ENCODE measurements at regions not wholly inside any gene's neighbourhood (a gene's known extent, or its start where the extent isn't known, plus 50 kb on each side); places are given as distances from the start of the nearest gene placed in this dataset.

- DNase-seq: no peak
Measured at GRCh38 chr2:94939349-94939748, 68.1 kb downstream of the TEKT4 start.

DNA sequence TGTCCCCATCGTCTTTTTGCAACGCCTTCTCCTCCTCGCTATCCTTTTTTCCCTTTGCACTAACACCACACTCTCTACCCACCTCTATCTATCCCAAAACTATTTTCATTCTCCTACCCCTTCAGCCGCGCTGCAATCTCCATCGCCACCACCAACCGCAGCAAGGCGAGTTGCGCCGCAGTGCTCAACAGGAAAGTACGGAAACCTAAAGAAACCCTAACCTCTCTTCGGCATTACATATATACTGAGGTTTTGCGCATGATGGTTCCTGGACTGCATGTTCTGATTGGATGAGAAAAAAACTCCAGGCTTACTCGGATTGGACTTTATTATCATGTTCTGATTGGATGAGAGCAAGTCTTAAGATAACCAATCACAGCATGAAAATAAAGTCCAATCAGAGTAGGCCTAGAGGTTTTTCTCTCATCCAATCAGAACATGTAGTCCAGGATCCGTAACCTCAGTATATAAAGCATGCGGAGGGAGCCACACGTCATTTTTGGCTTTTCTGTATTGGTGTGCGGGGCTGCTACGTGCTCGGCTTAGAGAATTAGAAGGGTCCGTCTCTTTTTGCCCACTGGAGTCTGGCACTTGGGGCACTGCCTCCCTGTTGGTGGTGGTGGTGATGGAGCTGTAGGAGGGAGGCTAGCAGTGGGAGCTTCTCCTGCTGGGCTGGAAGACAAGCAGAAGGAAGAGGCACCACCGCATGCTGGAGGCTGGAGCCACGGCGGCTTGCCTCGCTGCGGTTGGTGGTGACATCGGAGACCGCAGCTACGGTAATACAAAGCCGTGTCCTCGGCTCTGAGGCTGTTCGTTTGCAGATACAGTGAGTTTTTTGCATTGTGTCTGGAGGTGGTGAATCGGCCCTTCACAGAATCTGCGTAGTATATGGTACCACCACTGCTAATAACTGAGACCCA, 76.1 kb downstream of the TEKT4 start:
- no peak for DNase-seq

DNA sequence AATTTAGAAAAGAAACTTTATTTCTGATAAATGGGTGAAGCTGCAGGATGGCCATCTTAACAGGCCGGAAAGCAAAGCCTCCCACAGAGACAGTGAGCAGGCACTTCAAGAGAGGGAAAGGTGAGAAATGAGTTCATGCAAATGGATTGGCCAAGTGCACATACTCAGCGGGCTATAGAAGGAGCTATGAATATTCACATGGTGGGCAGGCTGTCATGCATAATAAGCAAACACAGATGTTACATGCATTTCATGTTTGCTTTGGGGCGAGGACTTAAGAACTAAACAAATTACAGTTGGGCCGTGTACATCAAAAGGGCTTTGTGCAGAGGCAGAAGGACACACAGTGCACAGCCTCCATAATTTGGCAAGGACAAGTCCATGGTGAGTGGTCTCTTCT, 69.8 kb upstream of the MAL start:
- DNase-seq: no peak

DNA sequence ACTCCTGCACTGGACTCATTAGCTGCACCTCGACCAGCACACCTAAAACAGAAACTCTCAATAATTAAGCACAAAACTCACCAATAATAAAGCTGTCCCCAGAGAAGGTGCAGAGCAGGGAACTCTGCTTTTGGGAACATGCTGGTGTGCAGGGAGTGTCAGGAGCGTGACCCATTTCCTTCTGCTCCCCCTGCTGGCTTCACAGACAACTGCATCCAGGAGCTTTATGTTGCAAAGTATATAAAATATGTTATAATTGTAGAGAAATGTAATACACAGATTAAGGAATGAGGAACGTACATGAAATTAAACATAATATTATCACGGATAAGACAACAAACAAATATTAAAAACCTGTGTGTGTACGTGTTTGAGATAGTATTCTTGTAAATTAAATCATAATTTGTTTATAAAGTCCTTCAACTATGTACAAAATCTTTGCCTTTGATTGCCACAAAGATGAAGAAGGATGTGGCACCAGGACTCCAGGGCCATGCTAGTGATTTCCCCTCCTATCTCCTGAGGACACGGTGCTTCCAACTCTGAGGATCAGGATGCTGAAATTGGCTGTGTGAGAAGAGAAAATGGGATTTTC, 68.6 kb upstream of the MAL start:
- peak in 1 of 2 experiments; percentile 21 for DNase-seq

DNA sequence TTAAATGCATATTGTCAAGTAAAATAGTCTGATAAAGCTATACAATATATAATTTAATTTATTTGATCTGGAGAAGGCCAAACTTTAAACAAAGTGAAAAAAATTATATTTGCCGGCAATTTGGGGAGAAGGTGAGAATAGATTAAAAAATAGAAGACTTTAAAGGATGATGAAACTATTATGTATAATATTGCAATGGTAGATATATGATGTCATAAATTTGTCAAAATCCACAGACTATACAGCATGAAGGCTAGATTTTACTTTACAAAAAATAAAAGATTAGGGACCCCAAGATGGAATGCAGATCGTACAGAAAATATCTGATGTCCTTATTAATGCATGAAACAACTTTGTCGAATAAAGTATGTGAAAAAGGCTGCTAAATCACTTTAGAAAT, 67.3 kb upstream of the MAL start:
- DNase-seq: no peak

DNA sequence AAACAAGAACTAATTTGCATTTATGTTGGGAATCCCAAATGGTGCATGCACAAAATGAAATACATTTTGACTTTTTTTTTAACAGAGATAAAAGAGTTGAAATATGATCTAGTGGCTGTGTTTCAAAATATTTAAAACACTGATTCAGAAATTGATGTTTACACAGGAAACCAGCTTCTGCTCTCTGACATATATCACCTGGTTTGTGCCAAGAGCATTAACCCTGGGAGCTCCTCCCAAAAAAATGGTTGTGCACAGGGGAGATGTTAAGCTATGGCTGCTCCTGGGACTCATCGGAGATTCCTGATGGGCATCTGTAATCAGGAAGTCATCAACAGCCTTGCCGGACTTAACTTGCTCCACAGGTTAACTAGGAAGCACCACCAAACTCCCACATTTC, 65.2 kb upstream of the MAL start:
- no peak for DNase-seq

DNA sequence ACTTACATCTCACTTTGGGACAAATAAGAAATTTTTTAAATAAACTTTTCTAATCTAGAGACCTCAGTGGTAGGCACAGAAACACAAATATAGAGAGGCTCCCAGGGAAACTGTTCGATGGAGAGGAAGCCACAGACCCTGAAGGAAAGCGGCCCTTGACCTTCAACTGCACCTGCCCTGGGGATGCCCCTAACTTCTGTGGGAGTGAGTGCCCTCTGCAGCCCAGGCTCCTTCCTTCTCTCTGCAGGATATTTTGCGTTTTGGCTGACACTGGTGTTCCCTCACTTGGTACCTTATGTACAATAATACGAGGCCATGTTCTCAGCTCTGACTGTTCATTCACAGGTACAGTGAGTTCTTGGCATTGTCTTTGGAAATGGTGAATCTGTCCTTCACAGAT, 64.8 kb upstream of the MAL start:
- no peak for DNase-seq

DNA sequence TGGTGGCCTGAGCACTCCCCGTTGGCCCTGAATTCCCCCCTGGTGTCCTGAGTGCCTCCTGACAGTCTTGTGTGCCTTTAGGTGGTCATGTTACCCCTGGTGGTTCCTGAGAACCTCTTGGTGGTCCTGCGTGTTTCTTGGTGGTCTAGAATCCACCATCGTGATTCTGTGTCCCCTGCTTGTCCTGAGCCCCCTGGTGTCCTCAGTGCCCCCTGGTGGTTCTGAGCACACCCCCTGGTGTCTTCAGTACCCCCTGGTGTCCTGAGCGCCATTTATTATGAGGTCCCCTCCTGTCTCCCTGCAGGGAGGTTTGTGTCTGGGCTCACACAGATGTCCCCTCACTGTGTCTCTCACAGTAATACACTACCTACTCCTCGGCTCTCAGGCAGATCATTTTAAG, 61.3 kb upstream of the MAL start:
- no peak for DNase-seq

DNA sequence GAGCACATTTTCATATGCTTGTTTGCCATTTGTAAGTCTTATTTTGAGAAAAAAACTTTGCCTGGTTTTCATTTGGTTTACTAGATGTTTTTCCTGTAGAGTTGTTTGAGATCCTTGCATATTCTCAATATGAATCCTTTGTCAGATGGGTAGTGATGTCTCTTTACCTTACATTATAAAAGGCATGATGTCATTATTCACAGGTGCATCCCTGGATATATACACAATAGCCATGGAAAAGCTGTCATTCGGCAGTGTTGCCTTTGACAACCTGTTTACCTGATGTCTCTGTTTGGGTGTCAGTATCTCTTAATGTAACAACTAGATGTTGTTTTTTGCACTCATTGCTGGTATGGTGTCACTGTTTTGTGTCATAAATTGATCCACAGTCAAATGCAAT, 58.8 kb upstream of the MAL start:
- DNase-seq: no peak

GRCh38 chr2:94970353-94970752, 55.2 kb upstream of the MAL start:
- DNase-seq: no peak
